A549 (cell line): ENCODE measurements at regions not wholly inside any gene's neighbourhood (a gene's known extent, or its start where the extent isn't known, plus 50 kb on each side); places are given as distances from the start of the nearest gene placed in this dataset.

Experiments
- CHD2 ChIP-seq: fragments of 150-350 bp; IDR thresholded peaks from 2 replicates; pipeline ENCODE4 v1.6.1; 2014; ENCODE audit warnings: low read length; ENCODE audit not compliant: partially characterized antibody
- HEYL ChIP-seq: fragments of 250-450 bp; sonication (Bioruptor Pico); IDR thresholded peaks from 2 replicates; pipeline ENCODE4 v1.8.0; 2021; ENCODE audit warnings: mild to moderate bottlenecking, moderate library complexity
- MAFK ChIP-seq: fragments of 450-650 bp; IDR thresholded peaks from 2 replicates; pipeline ENCODE4 v1.6.1; 2014; ENCODE audit not compliant: partially characterized antibody
- POLR2A ChIP-seq: IDR thresholded peaks from 2 replicates; pipeline ENCODE4 v1.6.1; 2012; ENCODE audit warnings: mild to moderate bottlenecking, low read length
- SMC3 ChIP-seq: fragments of >200 bp; sonication (Bioruptor Twin); formaldehyde crosslinking; IDR thresholded peaks from 3 replicates; pipeline ENCODE4 v1.6.1; 2018; ENCODE audit warnings: inconsistent platforms
- TF ChIP-seq, protein P1 (sequence below): fragments of >200 bp; sonication (Bioruptor Twin); formaldehyde crosslinking; IDR thresholded peaks from 3 replicates; pipeline ENCODE4 v1.5.1; 2016

DNA sequence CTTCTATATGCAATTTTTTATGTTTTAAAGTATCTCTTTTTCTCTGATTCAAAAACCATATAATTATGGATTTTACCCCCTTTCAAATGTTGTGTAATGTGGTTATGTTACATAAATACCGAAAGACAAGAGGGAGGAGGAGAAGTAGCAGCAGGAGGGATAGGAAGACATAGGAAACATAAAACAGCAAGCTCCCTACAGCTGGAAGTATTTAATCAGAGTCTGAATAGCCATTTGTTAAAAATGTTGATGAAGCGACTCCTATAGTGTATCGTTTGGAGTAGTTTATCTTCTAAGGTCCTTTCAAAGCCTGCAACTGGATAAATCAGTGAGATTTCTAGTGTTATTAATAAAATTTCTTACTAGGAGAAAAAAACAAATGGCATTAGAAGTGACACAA lies 598.1 kb upstream of the GOLIM4 start:
- TF ChIP-seq, protein P1, sequence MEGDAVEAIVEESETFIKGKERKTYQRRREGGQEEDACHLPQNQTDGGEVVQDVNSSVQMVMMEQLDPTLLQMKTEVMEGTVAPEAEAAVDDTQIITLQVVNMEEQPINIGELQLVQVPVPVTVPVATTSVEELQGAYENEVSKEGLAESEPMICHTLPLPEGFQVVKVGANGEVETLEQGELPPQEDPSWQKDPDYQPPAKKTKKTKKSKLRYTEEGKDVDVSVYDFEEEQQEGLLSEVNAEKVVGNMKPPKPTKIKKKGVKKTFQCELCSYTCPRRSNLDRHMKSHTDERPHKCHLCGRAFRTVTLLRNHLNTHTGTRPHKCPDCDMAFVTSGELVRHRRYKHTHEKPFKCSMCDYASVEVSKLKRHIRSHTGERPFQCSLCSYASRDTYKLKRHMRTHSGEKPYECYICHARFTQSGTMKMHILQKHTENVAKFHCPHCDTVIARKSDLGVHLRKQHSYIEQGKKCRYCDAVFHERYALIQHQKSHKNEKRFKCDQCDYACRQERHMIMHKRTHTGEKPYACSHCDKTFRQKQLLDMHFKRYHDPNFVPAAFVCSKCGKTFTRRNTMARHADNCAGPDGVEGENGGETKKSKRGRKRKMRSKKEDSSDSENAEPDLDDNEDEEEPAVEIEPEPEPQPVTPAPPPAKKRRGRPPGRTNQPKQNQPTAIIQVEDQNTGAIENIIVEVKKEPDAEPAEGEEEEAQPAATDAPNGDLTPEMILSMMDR, result no peak
- no peak for TF ChIP-seq MAFK
- TF ChIP-seq SMC3, result no peak
- no peak for TF ChIP-seq CHD2
- no peak for TF ChIP-seq HEYL
- TF ChIP-seq POLR2A, result no peak
